Peyer's patch (tissue), 4 donors: ENCODE measurements at regions not wholly inside any gene's neighbourhood (a gene's known extent, or its start where the extent isn't known, plus 50 kb on each side); places are given as distances from the start of the nearest gene placed in this dataset.

Experiments used
- POLR2A ChIP-seq, 2 donors: fragments of 450-650 bp; IDR thresholded peaks; one replicate each; pipeline ENCODE4 v1.5.1; 2017; ENCODE audit warnings: antibody characterized with exemption in 2 of 2, mild to moderate bottlenecking in 2 of 2, moderate library complexity in 2 of 2
- TF ChIP-seq, protein P1 (sequence below), 6 experiments: fragments of 450-650 bp in 4 of 6; fragments of 200-600 bp in 2 of 6; sonication (generic) in 1 of 6; IDR thresholded peaks; one replicate each; pipeline ENCODE4 v1.5.1; 2017 to 2019; ENCODE audit warnings: antibody characterized with exemption in 6 of 6, mild to moderate bottlenecking in 3 of 6, moderate library complexity in 1 of 6

GRCh38 chr5:138629392-138629791, 54.2 kb upstream of the HSPA9 start:
- TF ChIP-seq POLR2A (IDR thresholded peaks at IDR 0.05) = no peak
- TF ChIP-seq, protein P1, sequence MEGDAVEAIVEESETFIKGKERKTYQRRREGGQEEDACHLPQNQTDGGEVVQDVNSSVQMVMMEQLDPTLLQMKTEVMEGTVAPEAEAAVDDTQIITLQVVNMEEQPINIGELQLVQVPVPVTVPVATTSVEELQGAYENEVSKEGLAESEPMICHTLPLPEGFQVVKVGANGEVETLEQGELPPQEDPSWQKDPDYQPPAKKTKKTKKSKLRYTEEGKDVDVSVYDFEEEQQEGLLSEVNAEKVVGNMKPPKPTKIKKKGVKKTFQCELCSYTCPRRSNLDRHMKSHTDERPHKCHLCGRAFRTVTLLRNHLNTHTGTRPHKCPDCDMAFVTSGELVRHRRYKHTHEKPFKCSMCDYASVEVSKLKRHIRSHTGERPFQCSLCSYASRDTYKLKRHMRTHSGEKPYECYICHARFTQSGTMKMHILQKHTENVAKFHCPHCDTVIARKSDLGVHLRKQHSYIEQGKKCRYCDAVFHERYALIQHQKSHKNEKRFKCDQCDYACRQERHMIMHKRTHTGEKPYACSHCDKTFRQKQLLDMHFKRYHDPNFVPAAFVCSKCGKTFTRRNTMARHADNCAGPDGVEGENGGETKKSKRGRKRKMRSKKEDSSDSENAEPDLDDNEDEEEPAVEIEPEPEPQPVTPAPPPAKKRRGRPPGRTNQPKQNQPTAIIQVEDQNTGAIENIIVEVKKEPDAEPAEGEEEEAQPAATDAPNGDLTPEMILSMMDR (IDR thresholded peaks at IDR 0.05) = no peak
